ENCODE measurements at regions not wholly inside any gene's neighbourhood (a gene's known extent, or its start where the extent isn't known, plus 50 kb on each side); places are given as distances from the start of the nearest gene placed in this dataset.
A peak's percentile ranks its signal among the peaks of the same experiment; 100 is the strongest.

DNA sequence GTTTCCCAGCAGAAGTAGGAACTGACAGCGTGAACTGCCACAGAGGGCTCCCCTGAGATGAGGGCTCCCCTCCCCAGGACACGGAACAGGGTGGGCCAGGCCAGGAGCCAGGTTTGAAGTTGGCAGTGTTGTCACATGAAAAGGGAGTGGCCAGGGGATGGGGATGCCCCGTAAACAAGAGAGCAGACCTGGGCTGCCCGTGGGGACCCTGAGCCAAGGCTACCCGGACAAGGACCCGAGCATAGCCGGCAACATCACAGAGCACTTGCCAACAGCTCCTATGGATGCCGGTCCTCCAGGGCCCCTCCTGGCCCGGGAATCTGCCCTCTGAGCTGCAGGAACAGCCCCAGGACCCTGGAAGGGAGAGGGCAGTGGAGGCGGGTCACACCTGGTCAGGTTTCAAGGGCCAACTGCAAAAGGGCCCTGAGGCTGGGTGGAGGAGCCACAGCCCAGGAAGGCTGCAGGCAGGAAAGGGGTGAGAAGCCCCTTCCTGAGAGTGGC is 102.1 kb downstream of the CPZ start:
- H3K9me3 Mint-ChIP-seq: peaks cover 5% of the 10 kb centered on the region
- no peak overlapping the region for H3K27ac Mint-ChIP-seq
- peak; percentile 65 for DNase-seq (ENCODE audit: extremely low spot score, unreplicated experiment)

DNA sequence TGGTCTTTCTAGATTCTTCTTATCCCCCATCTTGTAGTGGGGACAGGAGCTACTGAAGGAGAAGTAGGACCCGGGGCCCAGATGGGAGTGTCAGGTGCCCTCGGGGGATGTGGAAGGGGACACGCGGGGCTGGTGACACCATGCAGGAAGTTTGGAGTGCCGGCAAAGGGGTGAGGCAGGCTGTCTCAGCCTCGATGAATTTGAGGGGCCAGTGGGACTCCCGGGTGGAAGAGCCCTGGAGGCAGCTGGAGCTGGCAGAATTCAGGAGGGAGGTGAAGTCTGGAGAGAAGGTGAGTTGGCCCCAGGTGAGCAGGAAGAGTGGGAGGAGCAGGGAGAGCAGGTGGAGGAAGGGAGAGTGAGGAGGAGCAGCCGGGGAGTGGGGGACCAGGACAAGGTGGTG is 101.7 kb downstream of the CPZ start:
- no peaks in the 10 kb centered on the region for H3K36me3 Mint-ChIP-seq
- no peaks in the 10 kb centered on the region for H3K4me1 Mint-ChIP-seq (ENCODE audit: unreplicated experiment)
- peaks cover 57% of the 10 kb centered on the region for H3K27me3 Mint-ChIP-seq
- H3K27ac Mint-ChIP-seq: no peak overlapping the region
- H3K4me3 Mint-ChIP-seq: no peak overlapping the region
- peaks cover 5% of the 10 kb centered on the region for H3K9me3 Mint-ChIP-seq
- no peak for DNase-seq (ENCODE audit: extremely low spot score, unreplicated experiment)
- TF ChIP-seq, protein P1, sequence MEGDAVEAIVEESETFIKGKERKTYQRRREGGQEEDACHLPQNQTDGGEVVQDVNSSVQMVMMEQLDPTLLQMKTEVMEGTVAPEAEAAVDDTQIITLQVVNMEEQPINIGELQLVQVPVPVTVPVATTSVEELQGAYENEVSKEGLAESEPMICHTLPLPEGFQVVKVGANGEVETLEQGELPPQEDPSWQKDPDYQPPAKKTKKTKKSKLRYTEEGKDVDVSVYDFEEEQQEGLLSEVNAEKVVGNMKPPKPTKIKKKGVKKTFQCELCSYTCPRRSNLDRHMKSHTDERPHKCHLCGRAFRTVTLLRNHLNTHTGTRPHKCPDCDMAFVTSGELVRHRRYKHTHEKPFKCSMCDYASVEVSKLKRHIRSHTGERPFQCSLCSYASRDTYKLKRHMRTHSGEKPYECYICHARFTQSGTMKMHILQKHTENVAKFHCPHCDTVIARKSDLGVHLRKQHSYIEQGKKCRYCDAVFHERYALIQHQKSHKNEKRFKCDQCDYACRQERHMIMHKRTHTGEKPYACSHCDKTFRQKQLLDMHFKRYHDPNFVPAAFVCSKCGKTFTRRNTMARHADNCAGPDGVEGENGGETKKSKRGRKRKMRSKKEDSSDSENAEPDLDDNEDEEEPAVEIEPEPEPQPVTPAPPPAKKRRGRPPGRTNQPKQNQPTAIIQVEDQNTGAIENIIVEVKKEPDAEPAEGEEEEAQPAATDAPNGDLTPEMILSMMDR (conservative IDR thresholded peaks at IDR 0.05): no peak

More for the DNA sequence above, 102.1 kb downstream of the CPZ start:
- TF ChIP-seq, protein P1 (conservative IDR thresholded peaks at IDR 0.05): no peak
- H3K27me3 Mint-ChIP-seq: peaks cover 52% of the 10 kb centered on the region
- no peaks in the 10 kb centered on the region for H3K4me1 Mint-ChIP-seq (ENCODE audit: unreplicated experiment)
- no peaks in the 10 kb centered on the region for H3K36me3 Mint-ChIP-seq
- no peak overlapping the region for H3K4me3 Mint-ChIP-seq

DNA sequence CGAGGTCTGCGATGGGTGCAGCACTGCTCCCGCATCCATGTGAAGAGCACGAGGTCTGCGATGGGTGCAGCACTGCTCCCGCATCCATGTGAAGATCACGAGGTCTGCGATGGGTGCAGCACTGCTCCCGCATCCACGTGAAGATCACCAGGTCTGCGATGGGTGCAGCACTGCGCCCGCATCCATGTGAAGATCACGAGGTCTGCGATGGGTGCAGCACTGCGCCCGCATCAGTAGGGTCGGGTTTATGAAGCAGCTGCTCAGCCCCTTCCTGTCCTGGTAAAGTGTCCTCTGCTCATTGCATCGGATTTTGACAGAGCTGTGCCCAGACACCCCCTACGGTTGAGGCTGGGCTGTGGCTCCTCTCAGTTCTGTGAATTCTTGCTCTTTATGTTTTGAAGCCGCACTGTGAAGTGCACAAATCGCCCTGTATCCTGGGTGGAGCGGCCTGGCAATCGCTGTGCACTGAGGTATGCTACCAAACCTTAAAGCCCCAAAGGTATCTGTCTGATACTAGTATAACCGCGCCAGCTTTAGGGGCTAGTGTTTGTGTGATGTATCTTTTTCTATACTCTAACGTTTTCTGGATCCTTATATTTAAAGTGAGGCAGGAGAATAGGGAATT is 98.7 kb downstream of the CPZ start:
- TF ChIP-seq, protein P1 (conservative IDR thresholded peaks at IDR 0.05): no peak
- Mint-ChIP-seq H3K27ac (no peak overlapping the region), H3K4me3 (no peak overlapping the region), H3K4me1 (ENCODE audit: unreplicated experiment) (no peaks in the 10 kb centered on the region), H3K9me3 (no peaks in the 10 kb centered on the region), H3K27me3 (peaks cover 77% of the 10 kb centered on the region), H3K36me3 (no peaks in the 10 kb centered on the region)
- peak; percentile 45 for DNase-seq (ENCODE audit: extremely low spot score, unreplicated experiment)

DNA sequence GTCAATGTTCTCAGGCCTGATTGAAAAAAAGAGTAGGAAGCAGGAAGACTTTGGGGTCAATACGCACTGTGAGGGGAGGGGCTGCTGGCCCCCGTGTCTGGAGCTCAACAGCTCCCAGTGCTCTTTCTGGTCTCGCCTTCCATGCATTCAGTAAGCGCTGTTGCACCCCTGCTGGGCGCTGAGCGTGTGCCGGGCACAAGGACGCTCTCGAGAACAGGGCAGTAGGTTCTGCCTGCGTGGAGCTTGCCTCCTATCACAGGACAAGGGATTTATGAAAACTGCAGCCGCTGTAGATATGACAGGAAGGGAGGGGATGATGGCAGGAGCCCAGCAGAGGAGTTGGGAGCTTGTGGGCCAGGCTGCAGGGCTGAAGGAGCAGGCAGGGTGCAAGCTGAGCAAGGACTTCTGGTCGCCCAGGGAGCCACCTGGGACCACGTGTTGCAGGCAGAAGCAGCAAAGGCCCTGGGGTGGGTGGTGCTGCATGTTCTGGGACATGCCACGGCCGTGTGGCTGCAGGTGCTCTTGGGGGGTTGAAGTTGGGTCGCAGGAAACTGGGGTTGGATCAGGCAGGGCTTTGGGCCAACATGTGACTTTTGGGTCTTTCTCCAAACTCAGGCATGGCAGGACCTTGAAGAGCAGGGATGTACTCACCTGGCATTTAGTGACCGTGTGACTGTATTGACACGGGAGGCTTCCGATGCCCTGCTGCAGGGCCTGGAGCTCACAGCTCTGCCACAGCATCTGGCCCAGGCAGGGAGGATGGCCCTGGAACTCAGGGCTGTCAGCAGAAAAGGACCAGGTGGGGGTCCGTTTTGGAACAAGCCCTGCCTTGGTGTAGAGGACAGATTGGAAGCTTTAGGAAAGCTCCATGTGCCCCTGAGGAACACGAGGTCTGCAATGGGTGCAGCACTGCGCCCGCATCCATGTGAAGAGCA is 97.9 kb downstream of the CPZ start:
- peak; percentile 60 for DNase-seq (ENCODE audit: extremely low spot score, unreplicated experiment)
- peaks cover 83% of the 10 kb centered on the region for H3K27me3 Mint-ChIP-seq
- H3K4me1 Mint-ChIP-seq (ENCODE audit: unreplicated experiment): no peaks in the 10 kb centered on the region
- no peak overlapping the region for H3K4me3 Mint-ChIP-seq
- H3K27ac Mint-ChIP-seq: no peak overlapping the region
- H3K9me3 Mint-ChIP-seq: no peaks in the 10 kb centered on the region
- TF ChIP-seq, protein P1 (conservative IDR thresholded peaks at IDR 0.05): no peak
- no peaks in the 10 kb centered on the region for H3K36me3 Mint-ChIP-seq

DNA sequence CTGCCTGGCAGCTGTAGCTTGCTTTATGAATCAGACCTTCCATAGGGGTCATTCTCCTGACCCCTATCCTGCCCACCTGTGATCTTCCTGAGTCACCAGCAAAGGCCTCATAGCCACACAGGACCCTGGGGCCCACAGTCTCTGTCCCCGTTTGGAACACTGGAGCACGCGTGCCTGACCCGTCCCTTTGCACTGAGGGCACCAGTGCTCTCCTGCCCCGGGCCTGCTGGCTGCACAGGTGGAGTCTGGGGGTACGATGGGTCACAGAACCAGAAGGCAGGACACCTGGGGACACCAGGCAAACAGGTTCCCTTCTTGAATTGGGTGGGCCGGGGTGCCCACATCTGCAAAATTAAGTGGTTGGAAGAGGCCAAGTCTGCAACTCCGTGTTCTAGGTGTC is 97.2 kb downstream of the CPZ start:
- H3K36me3 Mint-ChIP-seq: no peaks in the 10 kb centered on the region
- TF ChIP-seq, protein P1 (conservative IDR thresholded peaks at IDR 0.05): no peak
- H3K4me1 Mint-ChIP-seq (ENCODE audit: unreplicated experiment): no peaks in the 10 kb centered on the region
- H3K27me3 Mint-ChIP-seq: peaks cover 87% of the 10 kb centered on the region
- H3K9me3 Mint-ChIP-seq: no peaks in the 10 kb centered on the region
- H3K27ac Mint-ChIP-seq: no peak overlapping the region
- H3K4me3 Mint-ChIP-seq: no peak overlapping the region
- peak; percentile 68 for DNase-seq (ENCODE audit: extremely low spot score, unreplicated experiment)
